Activated naive CD8-positive, alpha-beta T cell treated with anti-CD3 and anti-CD28 coated beads, Interleukin-2, amount 50 U/mL, for 24 hours (primary cell): ENCODE measurements at regions not wholly inside any gene's neighbourhood (a gene's known extent, or its start where the extent isn't known, plus 50 kb on each side); places are given as distances from the start of the nearest gene placed in this dataset.

ENCODE experiments used
- ATAC-seq: fragments of 150-1000 bp; cut with Tn5 transposase; one replicate; pipeline ENCODE4 v1.10.0; 2021
- DNase-seq: peaks from one replicate; pipeline ENCODE4 v3.0.0; 2021
- H3K27ac Mint-ChIP-seq: one replicate; pipeline ENCODE4 v1.8.0; 2021; ENCODE audit warnings: mild to moderate bottlenecking, mixed read lengths
- H3K27me3 Mint-ChIP-seq: one replicate; pipeline ENCODE4 v1.8.0; 2021; ENCODE audit warnings: mixed read lengths
- H3K36me3 Mint-ChIP-seq: one replicate; pipeline ENCODE4 v1.8.0; 2021; ENCODE audit warnings: low read depth, mixed read lengths
- H3K4me1 Mint-ChIP-seq: one replicate; pipeline ENCODE4 v1.8.0; 2021; ENCODE audit warnings: mixed read lengths
- H3K4me3 Mint-ChIP-seq: one replicate; pipeline ENCODE4 v1.8.0; 2021; ENCODE audit warnings: mild to moderate bottlenecking, moderate library complexity, mixed read lengths
- H3K9me3 Mint-ChIP-seq: one replicate; pipeline ENCODE4 v1.8.0; 2021; ENCODE audit warnings: mixed read lengths

GRCh38 chr12:124423761-124424515, 129.0 kb downstream of the RFLNA start:
- Mint-ChIP-seq H3K27me3 (no peaks in the 10 kb centered on the region), H3K27ac (no peak overlapping the region), H3K36me3 (peaks cover 24% of the 10 kb centered on the region), H3K4me3 (no peak overlapping the region), H3K9me3 (no peaks in the 10 kb centered on the region), H3K4me1 (no peaks in the 10 kb centered on the region)
- DNase-seq = no peak
- no peak for ATAC-seq

GRCh38 chr12:124422570-124423523, 128.0 kb downstream of the RFLNA start:
- Mint-ChIP-seq H3K36me3 (peaks cover 27% of the 10 kb centered on the region), H3K27me3 (no peaks in the 10 kb centered on the region), H3K4me3 (no peak overlapping the region), H3K9me3 (no peaks in the 10 kb centered on the region), H3K4me1 (no peaks in the 10 kb centered on the region), H3K27ac (no peak overlapping the region)
- DNase-seq (no peak), ATAC-seq (no peak)

- H3K27ac Mint-ChIP-seq = no peak overlapping the region
- ATAC-seq (no peak), DNase-seq (no peak)
- H3K4me1 Mint-ChIP-seq = no peaks in the 10 kb centered on the region
- peaks cover 33% of the 10 kb centered on the region for H3K36me3 Mint-ChIP-seq
- H3K27me3 Mint-ChIP-seq = no peaks in the 10 kb centered on the region
- no peaks in the 10 kb centered on the region for H3K9me3 Mint-ChIP-seq
- no peak overlapping the region for H3K4me3 Mint-ChIP-seq
Measured at GRCh38 chr12:124422142-124422569, 127.3 kb downstream of the RFLNA start.

- peaks cover 31% of the 10 kb centered on the region for H3K36me3 Mint-ChIP-seq
- no peak for ATAC-seq
- no peaks in the 10 kb centered on the region for H3K27me3 Mint-ChIP-seq
- no peak overlapping the region for H3K4me3 Mint-ChIP-seq
- no peaks in the 10 kb centered on the region for H3K4me1 Mint-ChIP-seq
- no peak overlapping the region for H3K27ac Mint-ChIP-seq
- no peak for DNase-seq
- H3K9me3 Mint-ChIP-seq = no peaks in the 10 kb centered on the region
Measured at GRCh38 chr12:124420996-124421674, 126.2 kb downstream of the RFLNA start.

- DNase-seq = no peak
- Mint-ChIP-seq H3K36me3 (peaks cover 26% of the 10 kb centered on the region), H3K4me1 (no peaks in the 10 kb centered on the region), H3K9me3 (no peaks in the 10 kb centered on the region), H3K27ac (no peak overlapping the region), H3K27me3 (no peaks in the 10 kb centered on the region), H3K4me3 (no peak overlapping the region)
- ATAC-seq = no peak
Measured at GRCh38 chr12:124420041-124420995, 125.4 kb downstream of the RFLNA start.

- no peak for DNase-seq
- no peaks in the 10 kb centered on the region for H3K27me3 Mint-ChIP-seq
- H3K4me3 Mint-ChIP-seq = no peak overlapping the region
- ATAC-seq = no peak
- no peaks in the 10 kb centered on the region for H3K4me1 Mint-ChIP-seq
- no peaks in the 10 kb centered on the region for H3K9me3 Mint-ChIP-seq
- no peak overlapping the region for H3K27ac Mint-ChIP-seq
- peaks cover 26% of the 10 kb centered on the region for H3K36me3 Mint-ChIP-seq
Measured at GRCh38 chr12:124419292-124420040, 124.6 kb downstream of the RFLNA start.

GRCh38 chr12:124418791-124419190, 123.9 kb downstream of the RFLNA start:
- Mint-ChIP-seq H3K4me3 (no peak overlapping the region), H3K27me3 (no peaks in the 10 kb centered on the region), H3K36me3 (peaks cover 26% of the 10 kb centered on the region), H3K27ac (no peak overlapping the region), H3K9me3 (no peaks in the 10 kb centered on the region), H3K4me1 (no peaks in the 10 kb centered on the region)
- DNase-seq (no peak), ATAC-seq (no peak)

- H3K27ac Mint-ChIP-seq = no peak overlapping the region
- H3K36me3 Mint-ChIP-seq = peaks cover 26% of the 10 kb centered on the region
Measured at GRCh38 chr12:124418156-124418555, 123.3 kb downstream of the RFLNA start.

GRCh38 chr12:124416516-124417395, 121.9 kb downstream of the RFLNA start:
- peaks cover 28% of the 10 kb centered on the region for H3K36me3 Mint-ChIP-seq
- DNase-seq = no peak
- no peak overlapping the region for H3K4me3 Mint-ChIP-seq

More at GRCh38 chr12:124418156-124418555, 123.3 kb downstream of the RFLNA start:
- no peak overlapping the region for H3K4me3 Mint-ChIP-seq
- no peaks in the 10 kb centered on the region for H3K9me3 Mint-ChIP-seq
- ATAC-seq (no peak), DNase-seq (no peak)
- no peaks in the 10 kb centered on the region for H3K4me1 Mint-ChIP-seq
- no peaks in the 10 kb centered on the region for H3K27me3 Mint-ChIP-seq

GRCh38 chr12:124415064-124415463, 120.2 kb downstream of the RFLNA start:
- H3K27me3 Mint-ChIP-seq = no peaks in the 10 kb centered on the region
- H3K27ac Mint-ChIP-seq = no peak overlapping the region
- no peak overlapping the region for H3K4me3 Mint-ChIP-seq
- H3K9me3 Mint-ChIP-seq = no peaks in the 10 kb centered on the region
- peaks cover 20% of the 10 kb centered on the region for H3K36me3 Mint-ChIP-seq
- DNase-seq (no peak), ATAC-seq (no peak)
- no peaks in the 10 kb centered on the region for H3K4me1 Mint-ChIP-seq

More at GRCh38 chr12:124416516-124417395, 121.9 kb downstream of the RFLNA start:
- ATAC-seq = no peak
- Mint-ChIP-seq H3K27ac (no peak overlapping the region), H3K27me3 (no peaks in the 10 kb centered on the region), H3K9me3 (no peaks in the 10 kb centered on the region), H3K4me1 (no peaks in the 10 kb centered on the region)

- Mint-ChIP-seq H3K27ac (no peak overlapping the region), H3K36me3 (peaks cover 11% of the 10 kb centered on the region)
Measured at GRCh38 chr12:124413915-124414314, 119.0 kb downstream of the RFLNA start.

GRCh38 chr12:124413401-124413800, 118.5 kb downstream of the RFLNA start:
- H3K36me3 Mint-ChIP-seq = peaks cover 10% of the 10 kb centered on the region
- H3K9me3 Mint-ChIP-seq = no peaks in the 10 kb centered on the region
- DNase-seq (no peak), ATAC-seq (no peak)
- H3K4me1 Mint-ChIP-seq = no peaks in the 10 kb centered on the region
- no peak overlapping the region for H3K4me3 Mint-ChIP-seq
- no peak overlapping the region for H3K27ac Mint-ChIP-seq
- H3K27me3 Mint-ChIP-seq = no peaks in the 10 kb centered on the region

More at GRCh38 chr12:124413915-124414314, 119.0 kb downstream of the RFLNA start:
- DNase-seq = no peak
- no peaks in the 10 kb centered on the region for H3K4me1 Mint-ChIP-seq
- ATAC-seq = no peak
- no peak overlapping the region for H3K4me3 Mint-ChIP-seq
- no peaks in the 10 kb centered on the region for H3K27me3 Mint-ChIP-seq
- no peaks in the 10 kb centered on the region for H3K9me3 Mint-ChIP-seq
